ENCODE measurements at regions not wholly inside any gene's neighbourhood (a gene's known extent, or its start where the extent isn't known, plus 50 kb on each side); places are given as distances from the start of the nearest gene placed in this dataset.

DNA sequence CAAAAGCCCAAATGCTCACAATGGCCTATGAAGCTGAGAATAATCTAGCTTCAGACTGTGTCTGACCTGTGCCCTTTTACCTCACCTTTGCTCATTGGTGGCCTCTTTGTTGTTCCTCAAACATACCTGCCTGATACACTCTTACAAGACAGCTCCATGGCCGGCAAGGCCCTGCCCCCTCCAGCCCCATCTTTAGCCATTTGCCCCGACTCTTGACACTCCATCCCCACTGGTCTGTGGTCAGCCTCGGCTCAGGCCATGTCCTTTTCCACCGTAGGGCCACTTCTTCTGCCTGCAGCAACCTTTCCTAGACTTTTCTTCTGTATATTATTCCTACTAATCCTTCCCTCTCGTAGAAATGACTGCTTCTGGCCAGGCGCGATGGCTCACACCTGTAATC is 265.2 kb downstream of the RPS24 start:
- H3K4me3 ChIP-seq = no peak overlapping the region
- DNase-seq (no peak), ATAC-seq (no peak)
- TF ChIP-seq, protein P1, sequence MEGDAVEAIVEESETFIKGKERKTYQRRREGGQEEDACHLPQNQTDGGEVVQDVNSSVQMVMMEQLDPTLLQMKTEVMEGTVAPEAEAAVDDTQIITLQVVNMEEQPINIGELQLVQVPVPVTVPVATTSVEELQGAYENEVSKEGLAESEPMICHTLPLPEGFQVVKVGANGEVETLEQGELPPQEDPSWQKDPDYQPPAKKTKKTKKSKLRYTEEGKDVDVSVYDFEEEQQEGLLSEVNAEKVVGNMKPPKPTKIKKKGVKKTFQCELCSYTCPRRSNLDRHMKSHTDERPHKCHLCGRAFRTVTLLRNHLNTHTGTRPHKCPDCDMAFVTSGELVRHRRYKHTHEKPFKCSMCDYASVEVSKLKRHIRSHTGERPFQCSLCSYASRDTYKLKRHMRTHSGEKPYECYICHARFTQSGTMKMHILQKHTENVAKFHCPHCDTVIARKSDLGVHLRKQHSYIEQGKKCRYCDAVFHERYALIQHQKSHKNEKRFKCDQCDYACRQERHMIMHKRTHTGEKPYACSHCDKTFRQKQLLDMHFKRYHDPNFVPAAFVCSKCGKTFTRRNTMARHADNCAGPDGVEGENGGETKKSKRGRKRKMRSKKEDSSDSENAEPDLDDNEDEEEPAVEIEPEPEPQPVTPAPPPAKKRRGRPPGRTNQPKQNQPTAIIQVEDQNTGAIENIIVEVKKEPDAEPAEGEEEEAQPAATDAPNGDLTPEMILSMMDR (IDR thresholded peaks at IDR 0.05) = no peak
- no peak overlapping the region for H3K27ac ChIP-seq
- WGBS, 2 donors = 92 to 93% methylated on average over 7 of the region's 7 CpGs
- H3K4me1 ChIP-seq = peaks cover 3 to 27% (median 11%) of the 10 kb centered on the region in 9 donors
- intact Hi-C loops (cut with DNase I) = loop anchor here in 1 of 10 donors (10.0 kb wide), 1 partner anchor 244 kb away; no protein-coding TSS in a partner anchor
- no peaks in the 10 kb centered on the region for H3K36me3 ChIP-seq
- peaks cover 0 to 7% (median 0%) of the 10 kb centered on the region in 11 donors for H3K9me3 ChIP-seq
- no peaks in the 10 kb centered on the region for H3K27me3 ChIP-seq

DNA sequence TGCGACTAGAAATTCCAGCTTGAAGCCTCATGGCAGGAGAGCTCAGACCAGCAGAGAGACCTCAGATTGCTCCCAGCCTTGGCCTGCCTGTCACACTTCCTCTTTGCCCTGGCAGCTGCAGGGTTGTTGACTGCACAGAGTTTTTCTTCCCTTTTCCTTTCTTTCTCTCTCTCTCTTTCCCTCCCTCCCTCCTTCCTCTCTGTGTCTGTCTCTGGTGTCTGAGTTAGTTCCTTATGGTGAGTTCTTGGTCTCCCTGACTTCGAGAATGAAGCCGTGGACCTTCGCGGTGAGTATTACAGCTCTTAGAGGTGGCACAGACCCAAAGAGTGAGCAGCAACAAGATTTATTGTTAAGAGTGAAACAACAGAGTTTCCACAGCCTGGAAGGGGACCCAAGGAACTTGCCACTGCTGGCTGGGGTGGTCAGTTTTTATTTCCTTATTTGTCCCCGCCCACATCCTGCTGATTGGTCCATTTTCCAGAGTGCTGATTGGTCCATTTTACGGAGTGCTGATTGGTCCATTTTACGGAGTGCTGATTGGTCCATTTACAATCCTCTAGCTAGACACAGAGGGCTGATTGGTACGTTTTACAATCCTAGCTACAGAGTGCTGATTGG is 266.3 kb downstream of the RPS24 start:
- DNase-seq (no peak), ATAC-seq (no peak)
- WGBS, 2 donors = 90 to 92% methylated on average over 9 of the region's 9 CpGs
- Histone ChIP-seq H3K9me3 (peaks cover 0 to 7% (median 0%) of the 10 kb centered on the region in 11 donors), H3K4me1 (peaks cover 3 to 28% (median 11%) of the 10 kb centered on the region in 9 donors), H3K27me3 (no peaks in the 10 kb centered on the region), H3K36me3 (no peaks in the 10 kb centered on the region), H3K4me3 (no peak overlapping the region), H3K27ac (peak overlapping the region in 3 of 10 donors; percentile 46 to 84 (median 47))
- intact Hi-C loops (cut with DNase I) = loop anchor here in 9 of 10 donors (5.0 to 10.0 kb wide), 10 partner anchors 83 to 895 kb away; partner anchors contain the start of gene ZMIZ1 (in 2 of the 9)
- TF ChIP-seq, protein P1 (IDR thresholded peaks at IDR 0.05) = no peak

DNA sequence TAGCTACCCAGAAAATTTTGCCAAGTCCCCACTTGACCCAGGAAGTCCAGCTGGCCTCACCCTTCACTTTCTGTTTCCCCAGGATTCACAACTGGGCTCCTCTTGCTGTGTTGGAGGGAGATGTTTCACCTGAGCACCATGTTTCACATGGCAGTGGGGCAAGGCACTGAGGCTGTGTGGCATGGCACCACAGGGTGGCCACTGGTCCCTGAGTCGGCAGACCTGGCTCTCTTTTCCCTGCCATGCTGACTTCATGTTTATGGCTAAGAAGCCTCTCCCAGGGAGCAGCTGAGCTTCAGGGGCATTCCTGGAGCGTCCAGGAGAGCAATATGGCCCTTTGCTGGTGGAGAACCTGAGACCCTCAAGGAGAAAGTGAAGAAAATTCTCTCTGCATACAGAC is 266.9 kb downstream of the RPS24 start:
- ATAC-seq = no peak
- Histone ChIP-seq H3K4me1 (peaks cover 3 to 28% (median 11%) of the 10 kb centered on the region in 9 donors), H3K36me3 (no peaks in the 10 kb centered on the region), H3K4me3 (no peak overlapping the region), H3K9me3 (peaks cover 0 to 7% (median 0%) of the 10 kb centered on the region in 11 donors), H3K27ac (peak overlapping the region in 1 of 10 donors; percentile 84), H3K27me3 (no peaks in the 10 kb centered on the region)
- TF ChIP-seq, protein P1 (IDR thresholded peaks at IDR 0.05) = no peak
- intact Hi-C loops (cut with DNase I) = loop anchor here in 9 of 10 donors (5.0 to 10.0 kb wide), 10 partner anchors 83 to 894 kb away; partner anchors contain the start of gene ZMIZ1 (in 2 of the 9)
- no peak for DNase-seq
- WGBS, 2 donors = 97 to 98% methylated on average over 2 of the region's 2 CpGs

DNA sequence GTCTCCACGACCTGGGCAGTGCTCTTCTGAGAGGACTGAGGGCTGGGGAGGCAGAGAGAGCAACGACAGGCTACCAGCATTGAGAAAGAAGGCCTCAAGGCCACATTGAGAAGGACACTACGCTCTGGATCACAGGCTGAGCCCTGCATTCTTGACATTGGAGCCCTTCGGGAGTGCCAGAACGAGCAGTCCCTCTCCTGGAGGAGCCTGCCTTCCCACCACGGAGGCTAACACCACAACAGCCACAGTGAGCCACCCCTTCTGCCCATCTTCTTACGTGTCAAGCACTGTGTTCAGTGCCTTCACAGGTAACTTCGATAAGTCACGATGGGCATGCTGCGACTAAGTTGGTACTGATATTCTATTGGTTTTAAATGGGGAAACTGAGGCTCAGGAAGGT is 267.8 kb downstream of the RPS24 start:
- Histone ChIP-seq H3K4me1 (peaks cover 3 to 28% (median 11%) of the 10 kb centered on the region in 9 donors), H3K27me3 (no peaks in the 10 kb centered on the region), H3K4me3 (no peak overlapping the region), H3K36me3 (no peaks in the 10 kb centered on the region), H3K27ac (no peak overlapping the region), H3K9me3 (peaks cover 0 to 7% (median 0%) of the 10 kb centered on the region in 11 donors)
- intact Hi-C loops (cut with DNase I) = loop anchor here in 9 of 10 donors (5.0 to 10.0 kb wide), 10 partner anchors 84 to 893 kb away; partner anchors contain the start of gene ZMIZ1 (in 2 of the 9)
- WGBS, 2 donors = 77 to 80% methylated on average over 10 of the region's 10 CpGs
- TF ChIP-seq, protein P1 (IDR thresholded peaks at IDR 0.05) = no peak
- no peak for ATAC-seq
- no peak for DNase-seq
